HL-60 (cell line): ENCODE measurements at regions not wholly inside any gene's neighbourhood (a gene's known extent, or its start where the extent isn't known, plus 50 kb on each side); places are given as distances from the start of the nearest gene placed in this dataset.
"Not testable (repeated sequence)": the region's sequence is repeated elsewhere in the genome, so short reads cannot be mapped to it uniquely, and the experiment has no call there.

Experiments used
- CTCF ChIP-seq: IDR thresholded peaks from one replicate; pipeline ENCODE4 v1.5.1; 2011; ENCODE audit warnings: low read length, control low read depth, inconsistent platforms; ENCODE audit not compliant: insufficient read depth
- GABPA ChIP-seq: IDR thresholded peaks from 2 replicates; pipeline ENCODE4 v1.6.1; 2012; ENCODE audit warnings: low read depth
- TF ChIP-seq, protein P1 (sequence below): IDR thresholded peaks from 2 replicates; pipeline ENCODE4 v1.6.1; 2012; ENCODE audit warnings: low read depth; ENCODE audit not compliant: insufficient replicate concordance

- TF ChIP-seq CTCF, GABPA: not testable (repeated sequence)
- TF ChIP-seq, protein P1, sequence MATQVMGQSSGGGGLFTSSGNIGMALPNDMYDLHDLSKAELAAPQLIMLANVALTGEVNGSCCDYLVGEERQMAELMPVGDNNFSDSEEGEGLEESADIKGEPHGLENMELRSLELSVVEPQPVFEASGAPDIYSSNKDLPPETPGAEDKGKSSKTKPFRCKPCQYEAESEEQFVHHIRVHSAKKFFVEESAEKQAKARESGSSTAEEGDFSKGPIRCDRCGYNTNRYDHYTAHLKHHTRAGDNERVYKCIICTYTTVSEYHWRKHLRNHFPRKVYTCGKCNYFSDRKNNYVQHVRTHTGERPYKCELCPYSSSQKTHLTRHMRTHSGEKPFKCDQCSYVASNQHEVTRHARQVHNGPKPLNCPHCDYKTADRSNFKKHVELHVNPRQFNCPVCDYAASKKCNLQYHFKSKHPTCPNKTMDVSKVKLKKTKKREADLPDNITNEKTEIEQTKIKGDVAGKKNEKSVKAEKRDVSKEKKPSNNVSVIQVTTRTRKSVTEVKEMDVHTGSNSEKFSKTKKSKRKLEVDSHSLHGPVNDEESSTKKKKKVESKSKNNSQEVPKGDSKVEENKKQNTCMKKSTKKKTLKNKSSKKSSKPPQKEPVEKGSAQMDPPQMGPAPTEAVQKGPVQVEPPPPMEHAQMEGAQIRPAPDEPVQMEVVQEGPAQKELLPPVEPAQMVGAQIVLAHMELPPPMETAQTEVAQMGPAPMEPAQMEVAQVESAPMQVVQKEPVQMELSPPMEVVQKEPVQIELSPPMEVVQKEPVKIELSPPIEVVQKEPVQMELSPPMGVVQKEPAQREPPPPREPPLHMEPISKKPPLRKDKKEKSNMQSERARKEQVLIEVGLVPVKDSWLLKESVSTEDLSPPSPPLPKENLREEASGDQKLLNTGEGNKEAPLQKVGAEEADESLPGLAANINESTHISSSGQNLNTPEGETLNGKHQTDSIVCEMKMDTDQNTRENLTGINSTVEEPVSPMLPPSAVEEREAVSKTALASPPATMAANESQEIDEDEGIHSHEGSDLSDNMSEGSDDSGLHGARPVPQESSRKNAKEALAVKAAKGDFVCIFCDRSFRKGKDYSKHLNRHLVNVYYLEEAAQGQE, result not testable (repeated sequence)
These were observed 249.7 kb upstream of the RBMS3 start for GRCh38 chr3:29031175-29031574.
